K562 (cell line): ENCODE measurements at regions not wholly inside any gene's neighbourhood (a gene's known extent, or its start where the extent isn't known, plus 50 kb on each side); places are given as distances from the start of the nearest gene placed in this dataset.

ENCODE experiments used
- CGGBP1 ChIP-seq: fragments of 250-450 bp; sonication (Bioruptor Pico); IDR thresholded peaks from 2 replicates; pipeline ENCODE4 v1.9.0; 2021; ENCODE audit warnings: mild to moderate bottlenecking
- DPF2 ChIP-seq: fragments of 450-650 bp; IDR thresholded peaks from 2 replicates; pipeline ENCODE4 v1.6.1; 2016
- ELF1 ChIP-seq: fragments of 200-800 bp; sonication (Bioruptor generic); IDR thresholded peaks from 2 replicates; pipeline ENCODE4 v1.6.1; 2016; ENCODE audit warnings: missing genetic modification characterization, missing compliant biosample characterization
- ETS2 ChIP-seq: IDR thresholded peaks from 2 replicates; pipeline ENCODE4 v1.6.1; 2016; ENCODE audit warnings: borderline replicate concordance, missing genetic modification characterization, mild to moderate bottlenecking, moderate library complexity, missing compliant biosample characterization; ENCODE audit not compliant: poor library complexity, severe bottlenecking
- HLTF ChIP-seq: fragments of 450-650 bp; IDR thresholded peaks from 2 replicates; pipeline ENCODE4 v1.6.1; 2016
- LEF1 ChIP-seq: fragments of 450-650 bp; IDR thresholded peaks from 2 replicates; pipeline ENCODE4 v1.6.1; 2016; ENCODE audit warnings: mild to moderate bottlenecking
- MEIS2 ChIP-seq: fragments of 450-650 bp; IDR thresholded peaks from 2 replicates; pipeline ENCODE4 v1.6.1; 2014; ENCODE audit warnings: mild to moderate bottlenecking; ENCODE audit not compliant: partially characterized antibody
- MLLT1 ChIP-seq, 2 experiments: fragments of 450-650 bp; IDR thresholded peaks; 2 replicates each; pipeline ENCODE4 v1.6.1; 2016
- NFATC3 ChIP-seq: fragments of 450-650 bp; IDR thresholded peaks from 2 replicates; pipeline ENCODE4 v1.6.1; 2017; ENCODE audit warnings: mild to moderate bottlenecking
- NR2C1 ChIP-seq, 2 experiments: fragments of 450-650 bp; IDR thresholded peaks; 2 replicates each; pipeline ENCODE4 v1.6.1; 2017; ENCODE audit warnings: mild to moderate bottlenecking in 2 of 2, antibody characterized with exemption in 1 of 2, inconsistent platforms in 1 of 2, missing compliant biosample characterization in 1 of 2, missing genetic modification characterization in 1 of 2
- PCBP2 ChIP-seq: fragments of 200-400 bp; formaldehyde crosslinking; IDR thresholded peaks from 2 replicates; pipeline ENCODE4 v1.6.1; 2018; ENCODE audit warnings: low read length, low read depth, mild to moderate bottlenecking, moderate library complexity; ENCODE audit not compliant: poor library complexity, severe bottlenecking
- RBM34 ChIP-seq: fragments of 200-400 bp; formaldehyde crosslinking; IDR thresholded peaks from 2 replicates; pipeline ENCODE4 v1.6.1; 2018; ENCODE audit warnings: low read length, borderline replicate concordance; ENCODE audit not compliant: insufficient read depth
- SRSF1 ChIP-seq: fragments of 200-400 bp; formaldehyde crosslinking; IDR thresholded peaks from 2 replicates; pipeline ENCODE4 v1.6.1; 2017; ENCODE audit warnings: mild to moderate bottlenecking, low read depth, low read length, moderate library complexity
- TAF7 ChIP-seq: fragments of 450-650 bp; IDR thresholded peaks from 2 replicates; pipeline ENCODE4 v1.6.1; 2016; ENCODE audit warnings: missing genetic modification characterization, missing compliant biosample characterization
- TEAD2 ChIP-seq: fragments of 450-650 bp; IDR thresholded peaks from 2 replicates; pipeline ENCODE4 v1.6.1; 2016; ENCODE audit warnings: missing genetic modification characterization, control low read depth, missing compliant biosample characterization
- ZEB2 ChIP-seq: fragments of 450-650 bp; IDR thresholded peaks from 2 replicates; pipeline ENCODE4 v1.6.1; 2016
- TF ChIP-seq, protein P1 (sequence below): IDR thresholded peaks from 2 replicates; pipeline ENCODE4 v1.6.1; 2011; ENCODE audit warnings: borderline replicate concordance, low read depth, mild to moderate bottlenecking, moderate library complexity, low read length; ENCODE audit not compliant: insufficient read depth, poor library complexity, severe bottlenecking

GRCh38 chr13:99620806-99621205, 119.5 kb downstream of the TM9SF2 start (continued):
- TF ChIP-seq RBM34 (no peak), TEAD2 (tag) (no peak), PCBP2 (no peak), TAF7 (tag) (no peak), ZEB2 (no peak), MLLT1 (IDR thresholded peaks at IDR 0.05) (no peak), DPF2 (no peak), ELF1 (tag) (no peak), MEIS2 (no peak), SRSF1 (no peak), HLTF (no peak), NFATC3 (no peak), ETS2 (tag) (no peak), CGGBP1 (no peak), LEF1 (no peak), NR2C1 (IDR thresholded peaks at IDR 0.05) (no peak), NR2C1 (tag; IDR thresholded peaks at IDR 0.05) (no peak)
- TF ChIP-seq, protein P1, sequence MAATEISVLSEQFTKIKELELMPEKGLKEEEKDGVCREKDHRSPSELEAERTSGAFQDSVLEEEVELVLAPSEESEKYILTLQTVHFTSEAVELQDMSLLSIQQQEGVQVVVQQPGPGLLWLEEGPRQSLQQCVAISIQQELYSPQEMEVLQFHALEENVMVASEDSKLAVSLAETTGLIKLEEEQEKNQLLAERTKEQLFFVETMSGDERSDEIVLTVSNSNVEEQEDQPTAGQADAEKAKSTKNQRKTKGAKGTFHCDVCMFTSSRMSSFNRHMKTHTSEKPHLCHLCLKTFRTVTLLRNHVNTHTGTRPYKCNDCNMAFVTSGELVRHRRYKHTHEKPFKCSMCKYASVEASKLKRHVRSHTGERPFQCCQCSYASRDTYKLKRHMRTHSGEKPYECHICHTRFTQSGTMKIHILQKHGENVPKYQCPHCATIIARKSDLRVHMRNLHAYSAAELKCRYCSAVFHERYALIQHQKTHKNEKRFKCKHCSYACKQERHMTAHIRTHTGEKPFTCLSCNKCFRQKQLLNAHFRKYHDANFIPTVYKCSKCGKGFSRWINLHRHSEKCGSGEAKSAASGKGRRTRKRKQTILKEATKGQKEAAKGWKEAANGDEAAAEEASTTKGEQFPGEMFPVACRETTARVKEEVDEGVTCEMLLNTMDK = no peak
